Stimulated activated CD4-positive, alpha-beta T cell treated with anti-CD3 and anti-CD28 coated beads, TNF-alpha, amount 100 ng/mL, for 48 hours (primary cell): ENCODE measurements at regions not wholly inside any gene's neighbourhood (a gene's known extent, or its start where the extent isn't known, plus 50 kb on each side); places are given as distances from the start of the nearest gene placed in this dataset.
"Not testable (repeated sequence)": the region's sequence is repeated elsewhere in the genome, so short reads cannot be mapped to it uniquely, and the experiment has no call there.

ENCODE experiments used
- DNase-seq, 3 donors: peaks; one replicate each; pipeline ENCODE4 v3.0.0-alpha.2; 2020; ENCODE audit warnings: low read depth in 3 of 3

DNA sequence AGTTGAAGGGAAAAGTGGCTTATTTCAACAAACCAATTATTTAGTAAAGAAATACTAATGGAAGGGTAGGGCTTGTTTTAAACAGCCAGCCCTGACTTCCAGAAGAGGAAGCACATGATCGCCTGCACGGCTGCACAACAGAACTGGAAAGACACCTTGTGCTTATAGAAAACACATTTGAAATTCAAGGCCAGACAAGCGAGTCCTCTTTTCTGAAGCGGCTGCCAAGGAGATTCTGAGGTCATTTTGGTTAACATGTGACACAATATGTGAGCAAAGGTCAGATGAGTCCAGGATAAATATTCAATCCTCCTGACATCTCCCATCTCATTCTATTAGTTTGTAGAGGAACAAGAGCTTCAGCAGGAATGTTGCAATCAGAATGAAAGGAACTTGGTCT is 461.4 kb upstream of the ST8SIA4 start:
- no peak for DNase-seq

GRCh38 chr5:101362067-101362466 is 459.0 kb upstream of the ST8SIA4 start:
- no peak for DNase-seq

DNA sequence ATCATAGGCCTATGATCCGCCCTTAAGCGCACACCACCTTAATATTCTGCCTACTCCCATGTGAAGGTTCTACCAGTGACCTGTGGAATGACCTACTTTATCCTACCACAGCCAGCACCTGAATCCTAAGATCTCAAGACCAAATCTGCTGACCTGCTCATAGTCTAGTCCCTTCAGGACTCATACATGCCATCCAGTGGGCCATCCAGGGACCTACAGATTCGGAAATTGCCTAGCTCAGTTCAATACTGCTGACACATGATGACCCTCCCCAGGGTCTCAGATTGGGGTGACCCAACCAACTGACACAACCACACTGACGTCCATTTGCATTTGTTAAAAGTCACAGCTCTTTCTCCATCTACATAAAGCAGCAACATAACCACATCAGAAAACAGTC is 443.8 kb upstream of the ST8SIA4 start:
- no peak for DNase-seq

GRCh38 chr5:101346447-101346846 is 443.4 kb upstream of the ST8SIA4 start:
- DNase-seq, result no peak

- no peak for DNase-seq
Measured at GRCh38 chr5:101338226-101338625, 435.1 kb upstream of the ST8SIA4 start.

DNA sequence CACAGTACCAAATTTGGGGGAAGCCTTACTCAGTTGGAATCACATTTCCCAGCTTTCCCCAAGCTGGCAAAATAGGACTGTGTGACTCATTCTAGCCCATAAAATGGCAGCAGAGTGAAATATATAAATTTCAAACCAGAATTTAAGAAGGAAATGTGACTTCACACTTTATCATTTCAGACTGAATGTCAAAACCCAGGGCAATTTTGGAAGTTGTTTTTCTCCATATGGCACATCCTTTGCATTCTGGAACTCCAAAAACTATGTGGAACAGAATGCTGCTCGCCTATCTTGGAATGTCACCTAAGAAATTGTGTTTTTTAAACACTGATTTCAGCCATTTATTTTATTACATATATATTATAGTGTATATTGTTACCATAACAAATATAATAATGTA is 424.7 kb upstream of the ST8SIA4 start:
- no peak for DNase-seq

GRCh38 chr5:101326766-101327165 is 423.7 kb upstream of the ST8SIA4 start:
- no peak for DNase-seq

DNA sequence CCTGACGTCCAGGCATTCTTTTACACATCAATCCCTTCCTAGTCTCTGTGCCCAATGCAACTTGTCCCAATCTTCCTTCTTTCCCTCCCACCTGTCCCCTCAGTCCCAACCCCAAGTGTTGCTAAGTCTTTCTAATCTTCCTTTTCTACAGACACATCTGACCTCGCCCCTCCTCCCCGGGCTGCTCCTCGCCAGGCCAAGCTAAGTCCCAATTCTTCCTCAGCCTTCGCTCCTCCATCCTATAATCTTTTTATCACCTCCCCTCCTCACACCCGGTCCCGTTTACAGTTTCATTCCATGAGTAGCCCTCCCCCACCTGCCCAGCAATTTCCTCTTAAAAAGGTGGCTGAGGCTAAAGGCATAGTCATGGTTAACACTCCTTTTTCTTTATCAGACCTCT is 413.3 kb upstream of the ST8SIA4 start:
- DNase-seq, result not testable (repeated sequence)

- DNase-seq, result no peak
Measured at GRCh38 chr5:101306391-101307137, 403.5 kb upstream of the ST8SIA4 start.

DNA sequence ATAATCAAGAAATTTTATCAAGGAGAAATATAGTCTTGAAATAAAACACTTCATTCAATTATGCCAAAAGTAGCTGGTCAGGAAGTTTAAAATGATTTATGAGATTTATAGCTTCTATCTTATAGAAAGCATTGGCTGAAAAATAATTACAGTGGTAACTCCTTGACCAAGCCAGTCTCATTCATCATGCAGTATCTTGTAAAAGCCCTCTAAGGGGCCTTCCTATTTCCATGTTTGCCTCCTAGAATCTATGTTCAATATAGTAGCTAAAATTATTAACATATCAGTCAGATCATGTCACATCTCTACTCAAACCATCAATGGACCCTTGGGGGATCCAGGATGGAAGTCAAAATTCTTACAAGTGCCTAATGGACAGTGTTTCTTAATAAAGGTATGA is 393.4 kb upstream of the ST8SIA4 start:
- no peak for DNase-seq

DNA sequence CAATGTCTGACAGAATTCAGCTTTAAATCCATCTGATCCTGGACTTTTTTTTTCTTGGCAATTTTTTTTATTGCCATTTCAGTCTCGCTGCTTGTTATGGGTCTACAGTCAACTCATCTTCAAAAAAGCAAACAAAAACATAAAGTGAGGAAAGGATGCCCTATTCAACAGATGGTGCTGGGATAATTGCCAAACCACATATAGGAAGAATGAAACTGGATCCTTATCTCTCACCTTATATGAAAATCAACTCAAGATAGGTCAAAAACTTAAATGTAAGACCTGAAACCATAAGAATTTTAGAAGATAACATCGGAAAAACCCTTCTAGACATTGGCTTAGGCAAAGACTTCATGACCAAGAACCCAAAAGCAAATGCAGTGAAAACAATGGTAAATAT is 389.1 kb upstream of the ST8SIA4 start:
- no peak for DNase-seq

DNA sequence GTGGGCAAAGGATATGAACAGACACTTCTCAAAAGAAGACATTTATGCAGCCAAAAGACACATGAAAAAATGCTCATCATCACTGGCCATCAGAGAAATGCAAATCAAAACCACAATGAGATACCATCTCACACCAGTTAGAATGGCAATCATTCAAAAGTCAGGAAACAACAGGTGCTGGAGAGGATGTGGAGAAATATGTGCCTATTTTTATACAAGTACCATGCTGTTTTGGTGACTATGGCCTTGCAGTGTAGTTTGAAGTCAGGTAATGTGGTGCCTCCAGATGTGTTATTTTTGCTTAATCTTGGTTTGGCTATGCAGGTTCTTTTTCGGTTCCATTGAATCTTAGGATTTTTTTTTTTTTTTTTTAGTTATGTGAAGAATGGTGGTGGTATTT is 387.7 kb upstream of the ST8SIA4 start:
- not testable (repeated sequence) for DNase-seq

DNA sequence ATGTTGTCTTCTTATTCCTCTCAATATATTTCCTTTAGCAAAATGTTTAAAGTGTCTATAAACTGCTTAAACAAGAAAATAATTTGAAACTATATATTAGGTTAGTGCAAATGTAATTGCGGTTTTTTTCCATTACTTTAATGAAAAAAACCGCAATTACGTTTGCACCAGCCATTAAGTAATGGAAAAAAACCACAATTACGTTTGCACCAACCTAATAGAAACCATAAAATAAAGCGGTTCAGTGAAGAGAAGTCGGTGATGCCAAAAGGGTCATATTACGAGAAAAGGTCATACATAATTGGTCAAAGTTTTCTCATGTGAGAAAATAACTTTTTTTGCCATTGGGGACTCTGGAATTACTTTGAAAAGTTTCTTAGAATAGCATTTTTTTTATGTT is 385.6 kb upstream of the ST8SIA4 start:
- no peak for DNase-seq

DNA sequence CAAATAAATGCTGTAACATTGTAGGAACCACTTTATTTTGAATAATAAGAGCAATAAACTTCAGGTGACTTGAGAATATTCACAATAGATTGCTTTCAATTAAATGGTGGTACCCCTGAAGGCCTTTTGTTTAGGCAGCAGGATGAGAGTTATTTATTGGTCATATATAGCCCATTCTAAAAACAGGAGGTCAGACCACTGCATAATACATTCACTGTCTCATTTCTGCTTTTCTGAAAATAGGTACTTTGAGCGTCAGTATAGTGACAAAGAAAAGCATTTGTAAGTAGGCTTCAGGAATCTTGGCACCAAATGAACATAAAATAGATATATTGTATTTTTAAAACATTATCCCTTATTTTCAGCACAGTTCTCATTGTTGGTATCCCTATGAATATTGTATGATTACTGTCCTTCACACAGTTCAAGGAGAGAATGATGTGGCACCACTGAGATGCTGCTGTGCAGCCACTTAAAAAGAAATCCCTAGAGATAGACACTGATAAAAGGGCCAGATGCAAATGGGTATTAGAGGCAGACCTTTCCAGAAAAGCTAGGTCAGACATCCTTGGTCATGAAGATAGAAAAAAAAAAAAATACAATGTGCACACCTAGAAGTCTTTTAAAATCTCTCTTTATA is 381.8 kb upstream of the ST8SIA4 start:
- DNase-seq, result no peak

DNA sequence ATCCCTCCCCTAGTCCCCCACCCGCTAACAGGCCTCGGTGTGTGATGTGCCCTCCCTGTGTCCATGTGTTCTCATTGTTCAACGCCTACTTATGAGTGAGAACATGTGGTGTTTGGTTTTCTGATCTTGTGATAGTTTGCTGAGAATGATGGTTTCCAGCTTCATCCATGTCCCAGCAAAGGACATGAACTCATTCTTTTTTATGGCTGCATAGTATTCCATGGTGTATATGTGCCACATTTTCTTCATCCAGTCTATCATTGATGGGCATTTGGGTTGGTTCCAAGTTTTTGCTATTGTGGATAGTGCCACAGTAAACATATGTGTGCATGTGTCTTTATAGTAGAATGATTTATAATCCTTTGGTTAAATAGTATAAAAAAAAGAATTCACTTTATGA is 380.9 kb upstream of the ST8SIA4 start:
- DNase-seq, result not testable (repeated sequence)

GRCh38 chr5:101278917-101279316 is 375.8 kb upstream of the ST8SIA4 start:
- no peak for DNase-seq

DNA sequence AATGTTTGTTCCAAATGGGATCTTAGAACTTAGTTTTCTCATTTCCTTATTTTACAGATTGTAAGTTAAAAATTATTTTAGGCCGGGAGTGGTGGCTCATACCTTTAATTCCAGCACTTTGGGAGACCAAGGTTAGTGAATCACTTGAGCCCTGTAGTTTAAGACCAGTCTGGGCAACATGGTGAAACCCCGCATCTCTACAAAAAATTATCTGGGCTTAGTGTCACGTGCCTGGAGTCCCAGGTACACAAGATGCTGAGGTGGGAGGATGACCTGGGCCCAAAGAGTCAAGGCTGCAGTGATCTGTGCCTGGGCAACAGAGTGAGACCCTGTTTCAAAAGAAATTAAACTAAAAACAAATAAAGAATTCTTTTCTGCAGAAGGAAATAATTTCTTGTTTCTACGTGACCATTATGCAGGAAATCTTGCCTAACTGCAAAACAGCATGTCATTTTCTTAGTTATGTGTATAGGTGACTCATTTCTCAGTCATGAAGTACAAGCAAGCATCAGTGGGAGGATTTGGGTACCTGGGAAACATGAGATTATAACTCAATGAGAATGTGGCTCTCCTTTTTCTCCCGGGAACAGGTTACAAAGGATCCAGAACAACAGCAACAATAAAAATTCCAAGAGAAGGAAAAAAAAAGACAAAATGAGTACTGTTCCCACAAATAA is 375.1 kb upstream of the ST8SIA4 start:
- DNase-seq, result no peak

GRCh38 chr5:101271945-101272344 is 368.9 kb upstream of the ST8SIA4 start:
- no peak for DNase-seq

DNA sequence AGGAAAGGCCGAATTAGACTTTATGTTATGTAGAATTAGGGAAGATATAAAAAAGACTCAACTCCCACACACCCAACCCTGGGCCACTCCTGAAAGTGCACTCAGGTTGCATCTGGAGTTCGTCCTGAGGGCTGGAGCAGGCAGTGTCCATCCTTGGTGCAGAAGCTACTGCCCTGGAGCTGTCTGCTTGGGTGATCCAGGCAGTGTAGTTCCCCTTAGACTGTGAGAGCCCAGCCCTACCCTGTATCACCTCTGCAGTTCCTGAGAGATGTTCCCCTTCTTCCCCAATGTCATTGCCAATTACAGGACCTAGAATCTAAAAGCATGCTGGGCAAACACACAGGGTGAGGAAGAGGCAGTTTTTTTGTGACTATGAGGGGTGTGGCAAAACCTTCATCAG is 368.3 kb upstream of the ST8SIA4 start:
- DNase-seq, result no peak

GRCh38 chr5:101260857-101261256 is 357.8 kb upstream of the ST8SIA4 start:
- no peak for DNase-seq

DNA sequence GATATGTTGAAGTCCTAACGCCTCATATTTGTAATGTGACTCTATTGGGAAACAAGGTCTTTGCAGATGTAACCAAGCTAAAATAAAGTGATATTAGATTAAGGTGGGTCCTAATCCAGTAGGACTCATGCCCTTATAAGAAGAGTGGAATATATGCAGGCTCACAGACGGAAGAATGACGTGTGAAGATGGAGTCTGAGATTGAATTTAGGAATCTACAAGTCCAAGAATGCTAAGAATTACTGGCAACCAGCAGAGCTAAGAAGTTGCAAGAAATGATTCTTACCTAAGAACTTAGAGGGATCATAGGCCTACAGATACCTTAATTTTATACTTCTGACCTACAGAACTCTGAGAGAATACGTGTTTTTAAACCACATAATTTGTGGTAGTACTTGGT is 350.0 kb upstream of the ST8SIA4 start:
- no peak for DNase-seq

DNA sequence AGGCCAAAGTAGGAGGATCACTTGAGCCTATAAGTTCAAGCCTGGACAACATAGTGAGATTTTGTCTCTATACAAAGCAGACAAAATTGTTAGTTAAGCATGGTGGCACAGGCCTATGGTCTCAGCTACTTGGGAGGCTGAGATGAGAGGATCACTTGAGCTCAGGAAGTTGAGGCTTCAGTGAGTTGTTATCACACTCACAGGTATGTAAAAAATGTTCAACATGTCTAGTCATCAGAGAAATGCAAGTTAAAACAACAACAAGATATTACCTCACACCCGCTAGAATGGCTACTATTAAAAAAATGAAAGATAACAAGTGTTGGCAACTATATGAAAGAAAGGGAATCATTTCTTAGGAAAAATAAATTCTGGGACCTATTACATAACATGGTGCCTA is 341.5 kb upstream of the ST8SIA4 start:
- no peak for DNase-seq

GRCh38 chr5:101212942-101213514 is 309.9 kb upstream of the ST8SIA4 start:
- no peak for DNase-seq
